IMR-90 (cell line): ENCODE measurements at regions not wholly inside any gene's neighbourhood (a gene's known extent, or its start where the extent isn't known, plus 50 kb on each side); places are given as distances from the start of the nearest gene placed in this dataset.

Experiments used
- ATAC-seq: fragments of 200-7000 bp; cut with Tn5 transposase; 2 replicates; pipeline ENCODE4 v1.9.1; 2020; ENCODE audit warnings: low read depth, mild to moderate bottlenecking, moderate library complexity
- BruUV-seq: library from RNA; stranded (reverse); fragments of 400-500 nt; replicated peaks from 2 replicates; lab custom pipeline; 2021; lab: Mats Ljungman, UMichigan
- CTCF ChIA-PET: fragments of 300-600 bp; formaldehyde crosslinking; extraction: SDS; loops from one replicate; lab custom pipeline; 2021; ENCODE audit warnings: antibody characterized with exemption; lab: Yijun Ruan, JAX
- POLR2A ChIA-PET: fragments of 300-600 bp; sonication (Branson Sonifier 250); formaldehyde crosslinking; loops from one replicate; lab custom pipeline; 2022; ENCODE audit warnings: antibody characterized with exemption; ENCODE audit not compliant: unreplicated experiment; lab: Charles Lee
- DNase-seq: peaks from one replicate; pipeline ENCODE4 v3.0.0; 2013
- H2AFZ ChIP-seq: replicated peaks from 2 replicates; pipeline ENCODE3; 2013; ENCODE audit warnings: low read length, mild to moderate bottlenecking; ENCODE audit not compliant: poor library complexity
- H2AK5ac ChIP-seq: 2 replicates; pipeline ENCODE4 v1.6.1; 2013; ENCODE audit warnings: low read depth, low read length, inconsistent platforms
- H2AK9ac ChIP-seq: replicated peaks from 2 replicates; pipeline ENCODE3; 2013; ENCODE audit warnings: mild to moderate bottlenecking, low read depth, low read length, moderate library complexity; ENCODE audit not compliant: poor library complexity
- H2BK120ac ChIP-seq: 2 replicates; pipeline ENCODE4 v1.6.1; 2013; ENCODE audit warnings: low read depth, low read length, inconsistent platforms
- H2BK15ac ChIP-seq: 3 replicates; pipeline ENCODE4 v1.6.1; 2013; ENCODE audit warnings: low read depth, low read length, inconsistent platforms
- H2BK20ac ChIP-seq: 2 replicates; pipeline ENCODE4 v1.6.1; 2013; ENCODE audit warnings: low read depth, mild to moderate bottlenecking, inconsistent platforms, low read length, moderate library complexity
- H2BK5ac ChIP-seq: 2 replicates; pipeline ENCODE4 v1.6.1; 2013; ENCODE audit warnings: mild to moderate bottlenecking, low read depth, low read length, inconsistent platforms; ENCODE audit not compliant: poor library complexity, severe bottlenecking
- H3K14ac ChIP-seq: replicated peaks from 2 replicates; pipeline ENCODE4 v1.6.1; 2013; ENCODE audit warnings: low read depth, low read length, inconsistent platforms
- H3K18ac ChIP-seq: 2 replicates; pipeline ENCODE4 v1.6.1; 2013; ENCODE audit warnings: low read depth, low read length, control low read depth
- H3K23ac ChIP-seq: 2 replicates; pipeline ENCODE4 v1.6.1; 2013; ENCODE audit warnings: low read depth, low read length, inconsistent platforms
- H3K27ac ChIP-seq: 2 replicates; pipeline ENCODE4 v1.5.1; 2013; ENCODE audit warnings: mild to moderate bottlenecking, control low read depth, low read length; ENCODE audit not compliant: insufficient read depth
- H3K27me3 ChIP-seq: 2 replicates; pipeline ENCODE4 v1.6.1; 2013; ENCODE audit warnings: low read length; ENCODE audit not compliant: control insufficient read depth, insufficient read depth
- H3K36me3 ChIP-seq: 2 replicates; pipeline ENCODE4 v1.6.1; 2013; ENCODE audit warnings: low read length, mixed read lengths; ENCODE audit not compliant: control insufficient read depth, insufficient read depth
- H3K4ac ChIP-seq: 2 replicates; pipeline ENCODE4 v1.6.1; 2013; ENCODE audit warnings: low read depth, low read length, inconsistent platforms
- H3K4me1 ChIP-seq: 2 replicates; pipeline ENCODE4 v1.6.1; 2013; ENCODE audit warnings: low read length, mixed read lengths; ENCODE audit not compliant: control insufficient read depth, insufficient read depth
- H3K4me2 ChIP-seq: 2 replicates; pipeline ENCODE4 v1.6.1; 2013; ENCODE audit warnings: low read depth, mild to moderate bottlenecking, control low read depth, low read length, moderate library complexity
- H3K4me3 ChIP-seq: 2 replicates; pipeline ENCODE4 v1.5.1; 2013; ENCODE audit warnings: low read depth, mild to moderate bottlenecking, control low read depth, low read length, moderate library complexity; ENCODE audit not compliant: insufficient read depth
- H3K56ac ChIP-seq: 2 replicates; pipeline ENCODE4 v1.6.1; 2013; ENCODE audit warnings: low read length, inconsistent platforms; ENCODE audit not compliant: insufficient read depth; ENCODE audit errors: extremely low read depth
- H3K79me1 ChIP-seq, 2 experiments: 2 replicates each; pipeline ENCODE4 v1.6.1; 2013; ENCODE audit warnings: low read length in 2 of 2, inconsistent platforms in 1 of 2, low read depth in 1 of 2
- H3K9ac ChIP-seq: 2 replicates; pipeline ENCODE4 v1.6.1; 2013; ENCODE audit warnings: low read depth, low read length, control low read depth
- H3K9me1 ChIP-seq: 2 replicates; pipeline ENCODE4 v1.6.1; 2013; ENCODE audit warnings: low read length, inconsistent platforms; ENCODE audit not compliant: insufficient read depth
- H3K9me3 ChIP-seq: 2 replicates; pipeline ENCODE4 v1.6.1; 2013; ENCODE audit warnings: low read length; ENCODE audit not compliant: control insufficient read depth, insufficient read depth
- H4K20me1 ChIP-seq: 2 replicates; pipeline ENCODE4 v1.6.1; 2013; ENCODE audit warnings: low read length, inconsistent platforms; ENCODE audit not compliant: insufficient read depth
- H4K5ac ChIP-seq: 2 replicates; pipeline ENCODE4 v1.6.1; 2013; ENCODE audit warnings: mild to moderate bottlenecking, low read depth, low read length, control low read depth
- H4K8ac ChIP-seq, 2 experiments: 2 replicates each; pipeline ENCODE4 v1.6.1; 2013; ENCODE audit warnings: low read depth in 2 of 2, low read length in 2 of 2, control low read depth in 1 of 2, inconsistent platforms in 1 of 2
- H4K91ac ChIP-seq: 2 replicates; pipeline ENCODE4 v1.6.1; 2013; ENCODE audit warnings: low read depth, low read length, inconsistent platforms; ENCODE audit not compliant: insufficient read depth
- BHLHE40 ChIP-seq: fragments of 150-350 bp; IDR thresholded peaks from 2 replicates; pipeline ENCODE4 v1.6.1; 2016; ENCODE audit warnings: mild to moderate bottlenecking, low read depth, low read length
- MAFK ChIP-seq: IDR thresholded peaks from 2 replicates; pipeline ENCODE4 v1.6.1; 2012; ENCODE audit warnings: low read depth, low read length, improper control_type of control experiment
- MAZ ChIP-seq: IDR thresholded peaks from 2 replicates; pipeline ENCODE4 v1.6.1; 2012; ENCODE audit warnings: low read depth, mild to moderate bottlenecking, low read length, improper control_type of control experiment, moderate library complexity, borderline replicate concordance
- NFE2L2 ChIP-seq: fragments of 150-350 bp; IDR thresholded peaks from 2 replicates; pipeline ENCODE4 v1.6.1; 2016; ENCODE audit warnings: low read depth, mild to moderate bottlenecking, low read length
- POLR2A ChIP-seq: IDR thresholded peaks from 2 replicates; pipeline ENCODE4 v1.6.1; 2012; ENCODE audit warnings: mild to moderate bottlenecking, low read depth, low read length
- RCOR1 ChIP-seq: IDR thresholded peaks from 2 replicates; pipeline ENCODE4 v1.6.1; 2012; ENCODE audit warnings: mild to moderate bottlenecking, low read length, improper control_type of control experiment; ENCODE audit not compliant: insufficient replicate concordance
- RFX5 ChIP-seq: IDR thresholded peaks from 2 replicates; pipeline ENCODE4 v1.8.0; 2012; ENCODE audit warnings: low read depth, mild to moderate bottlenecking, low read length, moderate library complexity
- WGBS, 2 experiments: methylation state at CpG; one replicate each; pipeline versions ENCODE4 v1.1.5 to v1.1.7; 2013; ENCODE audit warnings: missing lambda C conversion rate in 2 of 2; ENCODE audit not compliant: insufficient read length in 1 of 2; ENCODE audit errors: extremely low coverage in 2 of 2; 5-methylcytosine and 5-hydroxymethylcytosine counted together
- dilution Hi-C: fragments of 300-500 bp; cut with HindIII; formaldehyde crosslinking; loops from one replicate; pipeline ENCODE4 v1.14.3; 2018; ENCODE audit warnings: low sequenced_read_pairs; ENCODE audit not compliant: unreplicated experiment
- in situ Hi-C: fragments of 300-500 bp; cut with MboI; formaldehyde crosslinking; loops from 3 replicates; pipeline ENCODE4 v1.14.3; 2019; ENCODE audit warnings: low sequenced_read_pairs, inconsistent platforms, mixed read lengths
- intact Hi-C: fragments of 100-400 bp; cut with micrococcal nuclease; formaldehyde crosslinking; loops from 2 replicates; pipeline ENCODE4 v1.10.0; 2022

DNA sequence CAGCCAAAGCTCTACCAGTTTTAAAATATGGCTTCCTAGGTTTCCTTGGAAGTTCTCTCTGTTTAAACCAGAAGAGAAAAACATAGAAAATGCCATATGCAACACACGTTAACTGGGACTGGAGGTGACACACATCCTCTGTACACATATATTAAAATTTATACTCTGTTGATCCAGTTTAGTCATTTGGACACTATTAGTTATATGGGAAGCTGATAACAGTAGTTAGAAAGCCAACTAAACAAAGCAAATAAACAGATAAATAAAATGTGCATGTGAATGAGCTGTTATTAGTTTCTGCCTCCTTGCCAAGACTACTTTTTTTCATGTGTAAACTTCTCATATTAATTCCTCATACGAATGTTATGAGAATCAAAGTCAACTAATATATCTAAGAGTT is 1249.2 kb upstream of the CDH6 start:
- ChIA-PET POLR2A (no interaction called here), CTCF (no interaction called here)
- H3K9ac ChIP-seq, result no peak overlapping the region
- no CpG with 5 or more reads among the region's 2 CpGs for WGBS, 2 experiments
- no peak overlapping the region for H2BK120ac ChIP-seq
- DNase-seq (no peak), ATAC-seq (no peak)
- no peak overlapping the region for H2AK9ac ChIP-seq
- H2BK20ac ChIP-seq, result no peak overlapping the region
- H3K9me1 ChIP-seq, result no peaks in the 10 kb centered on the region
- dilution Hi-C loops (no loop called here), intact Hi-C loops (no loop called here), in situ Hi-C loops (no loop called here)
- H3K9me3 ChIP-seq, result peaks cover 2% of the 10 kb centered on the region
- H4K5ac ChIP-seq, result no peak overlapping the region
- H2BK5ac ChIP-seq, result no peak overlapping the region
- TF ChIP-seq NFE2L2 (no peak), RCOR1 (no peak), POLR2A (no peak), MAFK (no peak), BHLHE40 (no peak), MAZ (no peak), RFX5 (no peak)
- no peak overlapping the region for H3K56ac ChIP-seq
- no peak overlapping the region for H3K4me2 ChIP-seq
- H3K18ac ChIP-seq, result no peak overlapping the region
- H3K4ac ChIP-seq, result no peak overlapping the region
- H4K91ac ChIP-seq, result no peak overlapping the region
- H2AK5ac ChIP-seq, result no peak overlapping the region
- H3K27ac ChIP-seq, result no peak overlapping the region
- H4K20me1 ChIP-seq, result no peaks in the 10 kb centered on the region
- H3K79me1 ChIP-seq, result no peaks in the 10 kb centered on the region
- H3K23ac ChIP-seq, result no peak overlapping the region
- H4K8ac ChIP-seq, result no peak overlapping the region
- H3K36me3 ChIP-seq, result no peaks in the 10 kb centered on the region
- H3K14ac ChIP-seq, result no peak overlapping the region
- no peaks in the 10 kb centered on the region for H3K4me1 ChIP-seq
- H3K27me3 ChIP-seq, result no peaks in the 10 kb centered on the region
- H3K4me3 ChIP-seq, result no peak overlapping the region
- H2AFZ ChIP-seq, result no peak overlapping the region
- no TSS peak for BruUV-seq
- no peak overlapping the region for H2BK15ac ChIP-seq
